Hippocampal formation (tissue), 2 donors: ENCODE measurements at regions not wholly inside any gene's neighbourhood (a gene's known extent, or its start where the extent isn't known, plus 50 kb on each side); places are given as distances from the start of the nearest gene placed in this dataset.
"Not testable (repeated sequence)": the region's sequence is repeated elsewhere in the genome, so short reads cannot be mapped to it uniquely, and the experiment has no call there.

Experiments
- DNase-seq, 2 donors: peaks; one replicate each; lab custom pipeline; 2025; lab: John Stamatoyannopoulos, UW

- not testable (repeated sequence) for DNase-seq
Observed at GRCh38 chr6:15185111-15185510, 60.8 kb upstream of the JARID2 start.

GRCh38 chr6:15193451-15193850 is 52.4 kb upstream of the JARID2 start:
- DNase-seq = not testable (repeated sequence)

- no peak for DNase-seq
Observed at GRCh38 chr6:15194453-15194852, 51.4 kb upstream of the JARID2 start.
